HUES48 (cell line): ENCODE measurements at regions not wholly inside any gene's neighbourhood (a gene's known extent, or its start where the extent isn't known, plus 50 kb on each side); places are given as distances from the start of the nearest gene placed in this dataset.

Experiments
- H3K27ac ChIP-seq: one replicate; pipeline ENCODE4 v1.7.0; 2013; ENCODE audit warnings: low read depth, low read length, inconsistent platforms
- H3K27me3 ChIP-seq: 2 replicates; pipeline ENCODE4 v1.6.1; 2013; ENCODE audit warnings: mild to moderate bottlenecking, low read length; ENCODE audit not compliant: control insufficient read depth, insufficient read depth
- H3K36me3 ChIP-seq: 2 replicates; pipeline ENCODE4 v1.6.1; 2013; ENCODE audit warnings: low read length; ENCODE audit not compliant: control insufficient read depth, insufficient read depth
- H3K4me1 ChIP-seq: 2 replicates; pipeline ENCODE4 v1.6.1; 2013; ENCODE audit warnings: mild to moderate bottlenecking, low read length; ENCODE audit not compliant: control insufficient read depth, insufficient read depth
- H3K4me3 ChIP-seq: 2 replicates; pipeline ENCODE4 v1.5.1; 2013; ENCODE audit warnings: mild to moderate bottlenecking, low read depth, low read length
- H3K9ac ChIP-seq: 2 replicates; pipeline ENCODE4 v1.6.1; 2013; ENCODE audit warnings: mild to moderate bottlenecking, low read depth, low read length, moderate library complexity
- H3K9me3 ChIP-seq: 2 replicates; pipeline ENCODE4 v1.6.1; 2013; ENCODE audit warnings: low read length; ENCODE audit not compliant: control insufficient read depth, insufficient read depth

- H3K9me3 ChIP-seq, result no peaks in the 10 kb centered on the region
- H3K36me3 ChIP-seq, result no peaks in the 10 kb centered on the region
- no peak overlapping the region for H3K9ac ChIP-seq
- no peak overlapping the region for H3K4me3 ChIP-seq
- no peaks in the 10 kb centered on the region for H3K27me3 ChIP-seq
- H3K4me1 ChIP-seq, result no peaks in the 10 kb centered on the region
- no peak overlapping the region for H3K27ac ChIP-seq
Observed at GRCh38 chr3:177773717-177774116, 576.4 kb upstream of the TBL1XR1 start.

- Histone ChIP-seq H3K27ac (no peak overlapping the region), H3K9me3 (no peaks in the 10 kb centered on the region), H3K4me3 (no peak overlapping the region), H3K4me1 (peaks cover 5% of the 10 kb centered on the region; the same call in 1 of the 2 replicates), H3K9ac (no peak overlapping the region), H3K27me3 (no peaks in the 10 kb centered on the region), H3K36me3 (no peaks in the 10 kb centered on the region)
Observed at GRCh38 chr3:177776661-177777101, 579.4 kb upstream of the TBL1XR1 start.

- Histone ChIP-seq H3K36me3 (no peaks in the 10 kb centered on the region), H3K9ac (no peak overlapping the region), H3K9me3 (no peaks in the 10 kb centered on the region), H3K27ac (no peak overlapping the region), H3K4me3 (no peak overlapping the region), H3K4me1 (peaks cover 5% of the 10 kb centered on the region; the same call in 1 of the 2 replicates), H3K27me3 (no peaks in the 10 kb centered on the region)
Observed at GRCh38 chr3:177777699-177778098, 580.4 kb upstream of the TBL1XR1 start.

GRCh38 chr3:177778633-177779032 is 581.4 kb upstream of the TBL1XR1 start:
- Histone ChIP-seq H3K36me3 (no peaks in the 10 kb centered on the region), H3K27ac (no peak overlapping the region), H3K4me1 (peaks cover 5% of the 10 kb centered on the region; the same call in 1 of the 2 replicates), H3K27me3 (no peaks in the 10 kb centered on the region), H3K9ac (no peak overlapping the region), H3K4me3 (no peak overlapping the region), H3K9me3 (no peaks in the 10 kb centered on the region)

GRCh38 chr3:177781686-177782161 is 584.4 kb upstream of the TBL1XR1 start:
- no peaks in the 10 kb centered on the region for H3K27me3 ChIP-seq
- H3K4me3 ChIP-seq, result no peak overlapping the region
- H3K4me1 ChIP-seq, result peaks cover 5% of the 10 kb centered on the region; the same call in 1 of the 2 replicates
- H3K36me3 ChIP-seq, result no peaks in the 10 kb centered on the region
- no peak overlapping the region for H3K9ac ChIP-seq
- H3K27ac ChIP-seq, result no peak overlapping the region
- H3K9me3 ChIP-seq, result no peaks in the 10 kb centered on the region

- H3K27me3 ChIP-seq, result no peaks in the 10 kb centered on the region
- H3K4me3 ChIP-seq, result no peak overlapping the region
- no peaks in the 10 kb centered on the region for H3K36me3 ChIP-seq
- H3K9me3 ChIP-seq, result no peaks in the 10 kb centered on the region
- H3K9ac ChIP-seq, result no peak overlapping the region
- no peak overlapping the region for H3K27ac ChIP-seq
- H3K4me1 ChIP-seq, result peaks cover 5% of the 10 kb centered on the region; the same call in 1 of the 2 replicates
Observed at GRCh38 chr3:177783338-177783737, 586.1 kb upstream of the TBL1XR1 start.

GRCh38 chr3:177783767-177784166 is 586.5 kb upstream of the TBL1XR1 start:
- Histone ChIP-seq H3K27me3 (no peaks in the 10 kb centered on the region), H3K9me3 (no peaks in the 10 kb centered on the region), H3K9ac (no peak overlapping the region), H3K4me1 (peaks cover 5% of the 10 kb centered on the region; the same call in 1 of the 2 replicates), H3K4me3 (no peak overlapping the region), H3K27ac (no peak overlapping the region), H3K36me3 (no peaks in the 10 kb centered on the region)

GRCh38 chr3:177787279-177788041 is 590.2 kb upstream of the TBL1XR1 start:
- no peak overlapping the region for H3K9ac ChIP-seq
- no peaks in the 10 kb centered on the region for H3K36me3 ChIP-seq
- H3K4me1 ChIP-seq, result no peaks in the 10 kb centered on the region
- no peak overlapping the region for H3K27ac ChIP-seq
- H3K27me3 ChIP-seq, result no peaks in the 10 kb centered on the region
- H3K4me3 ChIP-seq, result no peak overlapping the region
- no peaks in the 10 kb centered on the region for H3K9me3 ChIP-seq

- no peaks in the 10 kb centered on the region for H3K27me3 ChIP-seq
- H3K4me3 ChIP-seq, result no peak overlapping the region
- peaks cover 4% of the 10 kb centered on the region; the same call in 1 of the 2 replicates for H3K4me1 ChIP-seq
- H3K36me3 ChIP-seq, result no peaks in the 10 kb centered on the region
- no peak overlapping the region for H3K9ac ChIP-seq
- no peak overlapping the region for H3K27ac ChIP-seq
- no peaks in the 10 kb centered on the region for H3K9me3 ChIP-seq
Observed at GRCh38 chr3:177789500-177789899, 592.2 kb upstream of the TBL1XR1 start.

GRCh38 chr3:177792311-177793030 is 595.2 kb upstream of the TBL1XR1 start:
- no peaks in the 10 kb centered on the region for H3K36me3 ChIP-seq
- H3K27ac ChIP-seq, result no peak overlapping the region
- H3K9ac ChIP-seq, result no peak overlapping the region
- H3K9me3 ChIP-seq, result no peaks in the 10 kb centered on the region
- H3K27me3 ChIP-seq, result no peaks in the 10 kb centered on the region
- H3K4me1 ChIP-seq, result peaks cover 20% of the 10 kb centered on the region; the same call in 1 of the 2 replicates
- H3K4me3 ChIP-seq, result no peak overlapping the region

GRCh38 chr3:177793451-177793850 is 596.2 kb upstream of the TBL1XR1 start:
- peaks cover 24% of the 10 kb centered on the region; the same call in 1 of the 2 replicates for H3K4me1 ChIP-seq
- H3K36me3 ChIP-seq, result no peaks in the 10 kb centered on the region
- no peak overlapping the region for H3K4me3 ChIP-seq
- H3K9me3 ChIP-seq, result no peaks in the 10 kb centered on the region
- H3K27ac ChIP-seq, result no peak overlapping the region
- no peak overlapping the region for H3K9ac ChIP-seq
- H3K27me3 ChIP-seq, result no peaks in the 10 kb centered on the region
